Stomach (tissue), 8 donors: ENCODE measurements at regions not wholly inside any gene's neighbourhood (a gene's known extent, or its start where the extent isn't known, plus 50 kb on each side); places are given as distances from the start of the nearest gene placed in this dataset.

Experiments
- DNase-seq, 2 donors: peaks; one replicate each; pipeline versions ENCODE4 v3.0.0 to v3.0.0-alpha.2; 2013 to 2019
- H3K27ac ChIP-seq, 5 donors: fragments of 200-600 bp in 4 of 5; sonication (generic) in 4 of 5; one replicate each; pipeline ENCODE4 v1.5.1; 2013 to 2019; ENCODE audit warnings: mild to moderate bottlenecking in 1 of 5, moderate library complexity in 1 of 5
- H3K27me3 ChIP-seq, 3 donors: fragments of 200-600 bp; sonication (generic); one replicate each; pipeline ENCODE4 v1.5.1; 2017 to 2019; ENCODE audit warnings: mixed run types in 1 of 3
- H3K36me3 ChIP-seq, 4 donors: fragments of 200-600 bp; sonication (generic); 1 replicate in 3 of 4; 2 replicates in 1 of 4; pipeline ENCODE4 v1.5.1; 2016 to 2019
- H3K4me1 ChIP-seq, 4 donors: fragments of 200-600 bp; sonication (generic); one replicate each; pipeline ENCODE4 v1.5.1; 2016 to 2019
- H3K4me3 ChIP-seq, 4 donors: fragments of 200-600 bp; sonication (generic) in 3 of 4; one replicate each; pipeline ENCODE4 v1.5.1; 2016 to 2019; ENCODE audit warnings: mild to moderate bottlenecking in 1 of 4
- H3K9me3 ChIP-seq, 4 donors: fragments of 200-600 bp; sonication (generic); one replicate each; pipeline ENCODE4 v1.5.1; 2016 to 2019
- CTCF ChIP-seq, 7 experiments: fragments of 450-650 bp in 4 of 7; fragments of 200-600 bp in 3 of 7; sonication (generic) in 3 of 7; IDR thresholded peaks; one replicate each; pipeline ENCODE4 v1.5.1; 2016 to 2019; ENCODE audit warnings: antibody characterized with exemption in 7 of 7, control low read depth in 2 of 7, mild to moderate bottlenecking in 1 of 7
- EP300 ChIP-seq: sonication (generic); formaldehyde crosslinking; IDR thresholded peaks from one replicate; pipeline ENCODE4 v1.6.1; 2017; ENCODE audit warnings: antibody characterized with exemption
- POLR2A ChIP-seq, 4 donors: fragments of 450-650 bp; IDR thresholded peaks; one replicate each; pipeline ENCODE4 v1.6.1; 2016; ENCODE audit warnings: antibody characterized with exemption in 4 of 4, control low read depth in 2 of 4, mild to moderate bottlenecking in 1 of 4, moderate library complexity in 1 of 4
- POLR2AphosphoS5 ChIP-seq, 3 donors: sonication (generic); formaldehyde crosslinking; IDR thresholded peaks; one replicate each; pipeline ENCODE4 v1.6.1; 2016; ENCODE audit warnings: antibody characterized with exemption in 3 of 3
- WGBS, 5 donors: extraction: QIAGEN DNeasy Blood & Tissue Kit in 3 of 5; methylation state at CpG; one replicate each; pipeline versions ENCODE4 v1.1.5 to v1.1.7; 2013 to 2018; 5-methylcytosine and 5-hydroxymethylcytosine counted together
- intact Hi-C: fragments of 100-400 bp; cut with DNase I; formaldehyde crosslinking; loops from one replicate; pipeline ENCODE4 v1.15.1; 2023; ENCODE audit warnings: low total_unique reads
- donor health status: healthy with polysubstance abuse.
- donor health status: Bipolar disorder and iron deficiency.
- donor health status: healthy.

DNA sequence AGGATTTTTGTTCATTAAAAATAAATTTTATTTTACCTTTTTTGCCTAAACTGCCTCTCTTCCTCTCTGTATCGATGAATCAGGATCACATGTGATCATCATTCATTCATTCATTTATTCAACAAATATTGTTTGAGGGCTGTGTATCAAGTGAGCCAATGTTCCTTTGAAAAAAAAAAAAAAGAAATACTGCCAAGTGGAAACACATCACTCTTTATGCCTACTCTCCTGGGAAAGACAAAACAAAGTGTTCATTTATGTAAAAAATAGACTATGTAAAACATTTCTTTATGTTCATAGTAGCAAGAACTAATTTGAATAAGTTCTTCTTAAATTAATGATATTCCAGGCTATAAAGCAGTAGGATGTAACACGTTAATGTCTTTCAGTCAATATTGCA lies 233.1 kb downstream of the POSTN start:
- 83 to 95% (median 87%) methylated on average over 2 of the region's 2 CpGs for WGBS, 5 donors
- intact Hi-C loops: no loop called here
- Histone ChIP-seq H3K36me3 (no peaks in the 10 kb centered on the region), H3K27ac (no peak overlapping the region), H3K27me3 (no peaks in the 10 kb centered on the region), H3K4me1 (no peaks in the 10 kb centered on the region), H3K4me3 (no peak overlapping the region), H3K9me3 (no peaks in the 10 kb centered on the region)
- DNase-seq: no peak
- TF ChIP-seq POLR2A (IDR thresholded peaks at IDR 0.05): no peak
- no peak for TF ChIP-seq EP300
- no peak for TF ChIP-seq POLR2AphosphoS5 (IDR thresholded peaks at IDR 0.05)
- no peak for TF ChIP-seq CTCF (IDR thresholded peaks at IDR 0.05)

GRCh38 chr13:37364956-37365355 lies 233.6 kb downstream of the POSTN start:
- 79 to 93% (median 86%) methylated on average over 2 of the region's 2 CpGs for WGBS, 5 donors
- Histone ChIP-seq H3K27ac (no peak overlapping the region), H3K27me3 (no peaks in the 10 kb centered on the region), H3K36me3 (no peaks in the 10 kb centered on the region), H3K4me3 (no peak overlapping the region), H3K9me3 (no peaks in the 10 kb centered on the region), H3K4me1 (no peaks in the 10 kb centered on the region)
- intact Hi-C loops: no loop called here
- no peak for DNase-seq
- no peak for TF ChIP-seq POLR2AphosphoS5 (IDR thresholded peaks at IDR 0.05)
- no peak for TF ChIP-seq POLR2A (IDR thresholded peaks at IDR 0.05)

DNA sequence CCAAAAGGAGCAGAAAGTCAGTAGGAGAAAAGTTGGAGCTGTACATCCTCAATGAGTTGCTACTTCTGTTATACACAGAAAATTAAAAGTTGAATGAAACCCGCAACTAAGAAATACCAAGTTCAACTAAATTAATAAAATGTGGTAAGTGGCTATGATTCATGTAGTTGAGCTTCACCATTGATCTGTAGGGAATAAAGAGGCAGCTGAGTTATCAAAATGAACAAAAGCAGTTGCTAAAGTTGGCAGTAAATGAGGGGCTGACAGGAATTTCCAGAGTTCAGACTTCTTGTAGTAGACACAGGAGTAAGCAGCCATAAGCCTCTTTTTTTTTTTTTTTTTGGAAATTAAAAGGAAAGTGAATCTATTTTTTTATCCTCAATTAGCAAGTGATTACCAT lies 234.6 kb downstream of the POSTN start:
- WGBS, 5 donors: 82 to 95% (median 92%) methylated on average over 1 of the region's 1 CpG
- peak in 1 of 2 donors; percentile 30 for DNase-seq
- intact Hi-C loops: no loop called here
- Histone ChIP-seq H3K9me3 (no peaks in the 10 kb centered on the region), H3K27me3 (no peaks in the 10 kb centered on the region), H3K4me3 (no peak overlapping the region), H3K27ac (no peak overlapping the region), H3K4me1 (no peaks in the 10 kb centered on the region), H3K36me3 (no peaks in the 10 kb centered on the region)
- TF ChIP-seq POLR2A (IDR thresholded peaks at IDR 0.05): no peak
- no peak for TF ChIP-seq CTCF (IDR thresholded peaks at IDR 0.05)
- TF ChIP-seq POLR2AphosphoS5 (IDR thresholded peaks at IDR 0.05): no peak
- TF ChIP-seq EP300: no peak

GRCh38 chr13:37361608-37362007 lies 237.0 kb downstream of the POSTN start:
- TF ChIP-seq CTCF (IDR thresholded peaks at IDR 0.05) (no peak), EP300 (no peak), POLR2A (IDR thresholded peaks at IDR 0.05) (no peak), POLR2AphosphoS5 (IDR thresholded peaks at IDR 0.05) (no peak)
- Histone ChIP-seq H3K36me3 (no peaks in the 10 kb centered on the region), H3K27ac (no peak overlapping the region), H3K4me3 (no peak overlapping the region), H3K9me3 (no peaks in the 10 kb centered on the region), H3K4me1 (no peaks in the 10 kb centered on the region), H3K27me3 (no peaks in the 10 kb centered on the region)
- intact Hi-C loops: no loop called here
- no peak for DNase-seq
- WGBS, 5 donors: 68 to 80% (median 69%) methylated on average over 3 of the region's 3 CpGs

DNA sequence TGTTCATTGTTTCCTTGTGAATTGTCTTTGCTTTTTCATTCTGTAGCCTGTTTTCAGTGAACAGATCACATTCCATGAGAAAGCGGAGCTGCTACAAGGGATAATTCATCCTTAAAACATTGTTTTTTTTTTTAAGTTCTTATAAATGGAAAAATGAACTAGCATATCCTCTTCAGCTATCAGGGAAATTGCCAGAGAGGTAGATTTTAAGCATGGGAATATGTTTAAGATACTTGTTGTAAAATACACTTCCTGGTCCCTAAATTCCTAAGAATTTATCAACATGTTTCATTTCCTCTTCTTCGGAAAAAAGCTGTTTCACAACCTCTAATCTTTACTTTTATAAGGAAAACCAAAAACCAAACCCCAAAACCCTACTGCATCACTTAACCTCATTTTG lies 238.0 kb downstream of the POSTN start:
- WGBS, 5 donors: 40 to 66% (median 61%) methylated on average over 2 of the region's 2 CpGs
- TF ChIP-seq POLR2A (IDR thresholded peaks at IDR 0.05): no peak
- no peak for TF ChIP-seq CTCF (IDR thresholded peaks at IDR 0.05)
- TF ChIP-seq POLR2AphosphoS5 (IDR thresholded peaks at IDR 0.05): no peak
- no peak for TF ChIP-seq EP300
- intact Hi-C loops: no loop called here

More for the DNA sequence above, 238.0 kb downstream of the POSTN start:
- Histone ChIP-seq H3K36me3 (no peaks in the 10 kb centered on the region), H3K4me3 (no peak overlapping the region), H3K4me1 (no peaks in the 10 kb centered on the region), H3K27ac (no peak overlapping the region), H3K27me3 (no peaks in the 10 kb centered on the region), H3K9me3 (no peaks in the 10 kb centered on the region)
- DNase-seq: no peak
